ENCODE measurements at regions not wholly inside any gene's neighbourhood (a gene's known extent, or its start where the extent isn't known, plus 50 kb on each side); places are given as distances from the start of the nearest gene placed in this dataset.
"Not testable (repeated sequence)": the region's sequence is repeated elsewhere in the genome, so short reads cannot be mapped to it uniquely, and the experiment has no call there.

GRCh38 chr10:4241724-4242345, 456.8 kb upstream of the KLF6 start:
- H3K27me3 ChIP-seq (ENCODE audit: insufficient read depth, poor library complexity, severe bottlenecking), result no peaks in the 10 kb centered on the region
- H3K27ac ChIP-seq (ENCODE audit: poor library complexity, severe bottlenecking), result peak overlapping the region; percentile 94
- no peaks in the 10 kb centered on the region for H3K9me3 ChIP-seq (ENCODE audit: severe bottlenecking)
- H3K4me1 ChIP-seq (ENCODE audit: insufficient read depth, poor library complexity, severe bottlenecking), result peaks cover 39% of the 10 kb centered on the region
- TF ChIP-seq CTCF (IDR thresholded peaks at IDR 0.05; ENCODE audit: poor library complexity, severe bottlenecking), result no peak
- H3K4me3 ChIP-seq (ENCODE audit: severe bottlenecking), result no peak overlapping the region
- no peaks in the 10 kb centered on the region for H3K36me3 ChIP-seq (ENCODE audit: low read depth)
- DNase-seq (ENCODE audit: low spot score), result no peak
- ATAC-seq (ENCODE audit: low read depth), result no peak

- no peaks in the 10 kb centered on the region for H3K27me3 ChIP-seq (ENCODE audit: insufficient read depth, poor library complexity, severe bottlenecking)
- DNase-seq (ENCODE audit: low spot score) (no peak), ATAC-seq (ENCODE audit: low read depth) (no peak)
- peaks cover 33% of the 10 kb centered on the region for H3K4me1 ChIP-seq (ENCODE audit: insufficient read depth, poor library complexity, severe bottlenecking)
- no peaks in the 10 kb centered on the region for H3K36me3 ChIP-seq (ENCODE audit: low read depth)
- H3K27ac ChIP-seq (ENCODE audit: poor library complexity, severe bottlenecking), result no peak overlapping the region
- TF ChIP-seq CTCF (IDR thresholded peaks at IDR 0.05; ENCODE audit: poor library complexity, severe bottlenecking), result no peak
- H3K9me3 ChIP-seq (ENCODE audit: severe bottlenecking), result no peaks in the 10 kb centered on the region
- no peak overlapping the region for H3K4me3 ChIP-seq (ENCODE audit: severe bottlenecking)
Observed at GRCh38 chr10:4240608-4241197, 455.7 kb upstream of the KLF6 start.

DNA sequence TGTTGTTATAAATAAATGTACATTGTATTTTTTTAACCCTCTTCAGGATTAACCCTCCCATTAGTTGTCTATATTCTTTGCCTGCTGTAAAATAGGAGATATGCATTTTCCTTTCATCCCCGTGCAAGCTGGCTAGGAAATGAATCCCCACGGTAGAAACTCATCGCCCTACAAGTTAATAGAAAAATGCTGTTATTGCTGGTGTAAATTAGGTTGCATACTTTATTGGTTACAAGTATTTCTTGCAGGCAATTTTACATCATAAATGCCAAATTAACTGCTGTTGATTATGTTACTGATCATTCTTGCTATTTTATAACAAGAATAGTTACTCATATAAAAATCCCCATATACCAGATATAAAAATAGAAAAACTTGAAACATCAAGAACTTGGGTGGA, 454.2 kb upstream of the KLF6 start:
- H3K27me3 ChIP-seq (ENCODE audit: insufficient read depth, poor library complexity, severe bottlenecking), result no peaks in the 10 kb centered on the region
- H3K4me1 ChIP-seq (ENCODE audit: insufficient read depth, poor library complexity, severe bottlenecking), result peaks cover 29% of the 10 kb centered on the region
- ATAC-seq (ENCODE audit: low read depth), result no peak
- no peak overlapping the region for H3K27ac ChIP-seq (ENCODE audit: poor library complexity, severe bottlenecking)
- DNase-seq (ENCODE audit: low spot score), result no peak
- no peak overlapping the region for H3K4me3 ChIP-seq (ENCODE audit: severe bottlenecking)
- no peak for TF ChIP-seq CTCF (IDR thresholded peaks at IDR 0.05; ENCODE audit: poor library complexity, severe bottlenecking)
- H3K36me3 ChIP-seq (ENCODE audit: low read depth), result no peaks in the 10 kb centered on the region
- no peaks in the 10 kb centered on the region for H3K9me3 ChIP-seq (ENCODE audit: severe bottlenecking)

DNA sequence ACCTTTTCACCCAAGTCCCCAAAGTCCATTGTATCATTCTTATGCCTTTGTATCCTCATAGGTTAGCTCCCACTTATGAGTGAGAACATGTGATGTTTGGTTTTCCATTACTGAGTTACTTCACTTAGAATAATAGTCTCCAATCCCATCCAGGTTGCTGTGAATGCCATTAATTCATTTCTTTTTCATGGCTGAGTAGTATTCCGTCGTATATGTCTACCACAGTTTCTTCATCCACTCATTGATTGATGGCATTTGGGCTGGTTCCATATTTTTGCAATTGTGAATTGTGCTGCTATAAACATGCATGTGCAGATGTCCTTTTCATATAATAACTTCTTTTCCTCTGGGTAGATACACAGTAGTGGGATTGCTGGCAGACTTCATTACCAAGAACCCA, 451.9 kb upstream of the KLF6 start:
- not testable (repeated sequence) for DNase-seq (ENCODE audit: low spot score); H3K36me3 ChIP-seq (ENCODE audit: low read depth); ATAC-seq (ENCODE audit: low read depth); H3K27ac ChIP-seq (ENCODE audit: poor library complexity, severe bottlenecking); H3K27me3 ChIP-seq (ENCODE audit: insufficient read depth, poor library complexity, severe bottlenecking); H3K4me3 ChIP-seq (ENCODE audit: severe bottlenecking); H3K9me3 ChIP-seq (ENCODE audit: severe bottlenecking); H3K4me1 ChIP-seq (ENCODE audit: insufficient read depth, poor library complexity, severe bottlenecking)

GRCh38 chr10:4234661-4235060, 449.7 kb upstream of the KLF6 start:
- H3K27me3 ChIP-seq (ENCODE audit: insufficient read depth, poor library complexity, severe bottlenecking), result no peaks in the 10 kb centered on the region
- DNase-seq (ENCODE audit: low spot score), result no peak

More at GRCh38 chr10:4234661-4235060, 449.7 kb upstream of the KLF6 start:
- Histone ChIP-seq H3K9me3 (ENCODE audit: severe bottlenecking) (no peaks in the 10 kb centered on the region), H3K36me3 (ENCODE audit: low read depth) (no peaks in the 10 kb centered on the region), H3K4me3 (ENCODE audit: severe bottlenecking) (no peak overlapping the region), H3K27ac (ENCODE audit: poor library complexity, severe bottlenecking) (no peak overlapping the region), H3K4me1 (ENCODE audit: insufficient read depth, poor library complexity, severe bottlenecking) (no peaks in the 10 kb centered on the region)
- no peak for TF ChIP-seq CTCF (IDR thresholded peaks at IDR 0.05; ENCODE audit: poor library complexity, severe bottlenecking)
- ATAC-seq (ENCODE audit: low read depth), result no peak

Measured in RWPE2 (cell line).